ENCODE measurements at regions not wholly inside any gene's neighbourhood (a gene's known extent, or its start where the extent isn't known, plus 50 kb on each side); places are given as distances from the start of the nearest gene placed in this dataset.

DNA sequence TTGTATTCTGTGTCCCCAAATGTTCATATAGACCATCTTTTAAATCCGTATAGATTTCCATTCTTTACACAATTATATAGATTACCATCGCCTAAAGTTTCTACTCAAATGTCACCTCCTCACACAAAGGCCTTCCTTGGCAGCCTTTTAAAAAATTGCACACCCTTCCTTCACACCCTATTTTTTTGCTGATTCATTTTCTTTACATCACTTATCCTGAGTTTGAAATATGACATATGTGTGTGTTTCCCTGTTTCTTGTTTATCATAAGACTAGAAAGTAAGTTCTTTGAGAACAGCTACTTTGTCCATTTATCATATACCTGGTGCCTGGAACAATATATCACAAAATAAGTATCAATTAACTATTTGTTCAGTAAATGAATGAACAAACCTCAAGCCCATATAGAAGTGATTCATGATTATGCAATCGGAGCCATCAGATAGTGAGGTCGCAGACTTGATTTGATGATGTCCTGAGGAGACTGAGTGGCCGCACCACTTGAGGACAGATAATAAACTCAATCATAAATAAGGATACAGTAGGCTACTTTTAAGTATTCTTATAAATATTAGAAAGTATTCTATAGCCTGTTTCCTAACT is 327.4 kb upstream of the ZC3H12C start (continued):
- no peak for TF ChIP-seq ZNF462 (CRISPR knock-in tag; IDR thresholded peaks at IDR 0.05)
- TF ChIP-seq EZH2phosphoT487 (IDR thresholded peaks at IDR 0.05; ENCODE audit: unreplicated experiment), result no peak
- no peak for TF ChIP-seq STAT1 (IDR thresholded peaks at IDR 0.05; ENCODE audit: unreplicated experiment)
- no peak for TF ChIP-seq CREB1 (CRISPR knock-in tag; IDR thresholded peaks at IDR 0.05; ENCODE audit: low read depth)
- no peak for TF ChIP-seq JUNB (IDR thresholded peaks at IDR 0.05; ENCODE audit: unreplicated experiment)
- no peak for TF ChIP-seq ZNF331 (CRISPR knock-in tag; IDR thresholded peaks at IDR 0.05; ENCODE audit: low read depth)
- no peak for TF ChIP-seq ZNF114 (CRISPR knock-in tag; IDR thresholded peaks at IDR 0.05)

GRCh38 chr11:109769858-109770257 is 323.3 kb upstream of the ZC3H12C start:
- no peak for TF ChIP-seq ZNF114 (CRISPR knock-in tag; IDR thresholded peaks at IDR 0.05)
- Mint-ChIP-seq H3K9me3 (no peaks in the 10 kb centered on the region), H3K4me1 (no peaks in the 10 kb centered on the region; the same call in 1 of the 3 replicates), H3K36me3 (ENCODE audit: low read depth) (no peaks in the 10 kb centered on the region), H3K27me3 (ENCODE audit: insufficient read depth, low read depth, poor library complexity) (no peaks in the 10 kb centered on the region), H3K27ac (no peak overlapping the region), H3K4me3 (no peak overlapping the region)
- no peak overlapping the region for H3K4me3 ChIP-seq
- ATAC-seq (no peak), DNase-seq (ENCODE audit: low spot score) (no peak)
- H3F3A ChIP-seq (replicated peaks; ENCODE audit: low read depth), result no peaks in the 10 kb centered on the region
- no peaks in the 10 kb centered on the region for H3K4me1 ChIP-seq (ENCODE audit: insufficient read depth)
- no peaks in the 10 kb centered on the region for H3K36me3 ChIP-seq (ENCODE audit: insufficient read depth)
- no peak overlapping the region for H2AFZ ChIP-seq
- H4K20me1 ChIP-seq (replicated peaks; ENCODE audit: insufficient read depth), result no peaks in the 10 kb centered on the region
- H3K79me2 ChIP-seq (replicated peaks; ENCODE audit: insufficient read depth), result no peaks in the 10 kb centered on the region
- no peak overlapping the region for H3K4me2 ChIP-seq
- no peak overlapping the region for H3K27ac ChIP-seq (ENCODE audit: low read depth)
- H3K27me3 ChIP-seq (ENCODE audit: insufficient read depth), result no peaks in the 10 kb centered on the region
- H3K9me2 ChIP-seq (ENCODE audit: insufficient read depth), result 0 out of 2 replicates have a peak, but pooled peaks cover 7% of the 10 kb centered on the region
